Keratinocyte (primary cell): ENCODE measurements at regions not wholly inside any gene's neighbourhood (a gene's known extent, or its start where the extent isn't known, plus 50 kb on each side); places are given as distances from the start of the nearest gene placed in this dataset.

Experiments
- EZH2 ChIP-seq: IDR thresholded peaks from one replicate; pipeline ENCODE4 v1.6.1; 2012; ENCODE audit warnings: inconsistent platforms, mild to moderate bottlenecking, low read length, moderate library complexity
- TF ChIP-seq, protein P1 (sequence below), 3 experiments: IDR thresholded peaks in 1 of 3; conservative IDR thresholded peaks in 1 of 3; optimal IDR thresholded peaks in 1 of 3; 2 replicates in 2 of 3; 3 replicates in 1 of 3; pipeline versions ENCODE3 to v1.5.1; 2011; ENCODE audit warnings: low read length in 3 of 3, mild to moderate bottlenecking in 3 of 3, moderate library complexity in 2 of 3, control low read depth in 1 of 3, inconsistent platforms in 1 of 3; ENCODE audit not compliant: insufficient read depth in 2 of 3; ENCODE audit errors: extremely low read depth in 1 of 3

DNA sequence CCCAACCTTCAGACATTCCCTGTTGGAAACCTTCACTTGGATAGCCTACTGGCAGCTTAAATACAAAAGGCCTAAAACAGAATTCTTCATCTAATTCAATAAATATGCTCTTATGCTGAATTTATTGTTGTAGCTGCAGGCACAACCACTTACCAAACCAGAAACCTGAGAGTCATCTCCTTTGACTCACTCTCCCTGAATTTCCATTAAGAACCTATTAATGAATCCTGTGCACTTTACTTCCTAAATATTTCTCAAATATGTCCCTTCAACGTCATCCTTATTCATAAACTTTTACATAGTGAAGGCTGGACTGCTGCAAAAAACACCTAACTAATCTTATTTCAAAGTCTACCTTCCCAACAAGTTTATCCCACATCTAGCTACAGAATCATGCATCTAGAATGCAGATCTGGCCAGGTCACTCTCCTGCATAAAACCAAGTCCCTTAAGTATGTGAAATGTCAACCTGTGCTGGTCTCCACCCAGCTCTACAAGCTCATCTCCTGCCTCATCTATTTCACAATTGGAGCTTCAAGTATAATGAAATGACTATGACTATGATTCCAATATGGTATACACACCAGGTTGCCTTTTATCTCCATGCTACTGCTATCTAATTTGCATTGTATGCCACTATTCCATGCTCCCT is 354.2 kb downstream of the ZEB2 start:
- TF ChIP-seq, protein P1, sequence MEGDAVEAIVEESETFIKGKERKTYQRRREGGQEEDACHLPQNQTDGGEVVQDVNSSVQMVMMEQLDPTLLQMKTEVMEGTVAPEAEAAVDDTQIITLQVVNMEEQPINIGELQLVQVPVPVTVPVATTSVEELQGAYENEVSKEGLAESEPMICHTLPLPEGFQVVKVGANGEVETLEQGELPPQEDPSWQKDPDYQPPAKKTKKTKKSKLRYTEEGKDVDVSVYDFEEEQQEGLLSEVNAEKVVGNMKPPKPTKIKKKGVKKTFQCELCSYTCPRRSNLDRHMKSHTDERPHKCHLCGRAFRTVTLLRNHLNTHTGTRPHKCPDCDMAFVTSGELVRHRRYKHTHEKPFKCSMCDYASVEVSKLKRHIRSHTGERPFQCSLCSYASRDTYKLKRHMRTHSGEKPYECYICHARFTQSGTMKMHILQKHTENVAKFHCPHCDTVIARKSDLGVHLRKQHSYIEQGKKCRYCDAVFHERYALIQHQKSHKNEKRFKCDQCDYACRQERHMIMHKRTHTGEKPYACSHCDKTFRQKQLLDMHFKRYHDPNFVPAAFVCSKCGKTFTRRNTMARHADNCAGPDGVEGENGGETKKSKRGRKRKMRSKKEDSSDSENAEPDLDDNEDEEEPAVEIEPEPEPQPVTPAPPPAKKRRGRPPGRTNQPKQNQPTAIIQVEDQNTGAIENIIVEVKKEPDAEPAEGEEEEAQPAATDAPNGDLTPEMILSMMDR (optimal IDR thresholded peaks at IDR 0.05 in 1 of 3, IDR thresholded peaks at IDR 0.05 in 1 of 3, conservative IDR thresholded peaks at IDR 0.05 in 1 of 3; ENCODE audit: extremely low read depth in 1 of 3, insufficient read depth in 2 of 3, low read length in 3 of 3): no peak
- no peak for TF ChIP-seq EZH2
